GM18907 (cell line): ENCODE measurements at regions not wholly inside any gene's neighbourhood (a gene's known extent, or its start where the extent isn't known, plus 50 kb on each side); places are given as distances from the start of the nearest gene placed in this dataset.

ENCODE experiments used
- ATAC-seq: cut with Tn5 transposase; IDR thresholded peaks from one replicate; pipeline ENCODE4 v1.9.1; 2021; ENCODE audit warnings: mild to moderate bottlenecking, moderate library complexity; ENCODE audit not compliant: unreplicated experiment

DNA sequence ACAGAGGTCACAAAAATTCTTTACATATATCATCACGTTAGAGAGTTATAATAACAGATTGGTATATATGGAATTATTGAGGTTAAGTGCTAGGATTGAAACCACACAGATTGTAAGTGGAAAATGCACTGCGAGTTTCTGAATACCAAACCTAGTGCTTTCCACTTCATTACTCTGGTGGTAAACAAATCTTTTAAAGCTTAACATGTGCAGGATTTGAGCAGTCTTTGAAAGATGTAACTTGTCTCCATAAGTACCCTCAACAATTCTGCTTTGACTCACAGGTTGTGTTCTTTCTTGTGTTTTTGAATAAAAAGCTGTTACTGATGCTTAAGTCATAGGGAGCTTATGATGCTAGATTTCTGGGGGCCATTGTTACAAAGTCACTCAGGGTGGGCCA lies 314.7 kb upstream of the DACH1 start:
- no peak for ATAC-seq

DNA sequence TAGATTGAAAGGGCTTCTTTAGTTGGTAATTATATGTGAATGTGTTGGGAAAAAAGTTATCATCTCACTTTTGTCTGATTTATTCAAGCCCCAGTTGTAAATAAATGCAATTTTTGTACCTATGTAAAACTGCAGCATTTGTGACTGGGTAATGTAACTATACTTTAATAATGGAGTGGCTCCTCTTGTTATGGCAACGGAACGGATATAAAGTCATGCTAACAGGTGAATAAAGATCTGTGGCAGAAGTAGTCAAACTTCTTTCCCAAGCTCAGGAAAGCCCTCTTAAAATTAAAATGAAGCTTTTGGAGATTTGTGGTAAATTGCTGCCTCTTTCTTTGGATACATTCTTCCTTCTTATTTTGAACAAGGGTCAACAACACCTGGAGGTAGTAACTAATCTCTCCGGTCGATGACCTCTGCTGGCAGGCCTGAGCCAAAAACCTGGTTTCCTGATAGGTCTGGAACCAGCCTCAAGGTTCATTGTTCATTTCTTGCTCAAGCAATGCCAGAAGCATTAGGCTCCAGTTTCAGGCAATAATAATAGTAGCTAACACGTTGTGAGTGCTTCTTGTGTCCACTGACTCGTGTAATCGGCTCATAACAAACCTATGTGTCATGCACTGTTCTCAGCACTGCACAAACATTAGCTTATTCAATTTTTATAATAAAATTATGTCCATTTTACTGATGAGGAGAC lies 313.4 kb upstream of the DACH1 start:
- no peak for ATAC-seq

DNA sequence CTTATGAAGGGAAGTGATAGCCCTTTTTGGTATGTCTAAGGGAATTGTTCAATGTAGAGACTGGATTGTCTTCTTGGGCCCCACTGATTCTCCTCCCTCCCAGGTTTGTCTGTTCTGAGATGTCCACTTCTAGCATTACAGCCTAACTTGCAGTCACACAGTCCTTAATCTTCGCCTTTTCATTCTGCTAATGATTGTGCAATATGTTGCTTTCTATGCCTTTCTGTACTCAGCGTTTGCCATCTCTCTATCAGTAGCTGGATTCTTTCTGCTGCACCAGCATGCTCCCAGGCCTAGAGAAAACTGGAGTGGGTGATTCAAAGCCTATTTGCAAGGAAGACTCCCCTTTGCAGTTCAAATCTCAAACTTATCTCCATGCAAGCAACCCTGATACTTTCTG lies 307.5 kb upstream of the DACH1 start:
- no peak for ATAC-seq

DNA sequence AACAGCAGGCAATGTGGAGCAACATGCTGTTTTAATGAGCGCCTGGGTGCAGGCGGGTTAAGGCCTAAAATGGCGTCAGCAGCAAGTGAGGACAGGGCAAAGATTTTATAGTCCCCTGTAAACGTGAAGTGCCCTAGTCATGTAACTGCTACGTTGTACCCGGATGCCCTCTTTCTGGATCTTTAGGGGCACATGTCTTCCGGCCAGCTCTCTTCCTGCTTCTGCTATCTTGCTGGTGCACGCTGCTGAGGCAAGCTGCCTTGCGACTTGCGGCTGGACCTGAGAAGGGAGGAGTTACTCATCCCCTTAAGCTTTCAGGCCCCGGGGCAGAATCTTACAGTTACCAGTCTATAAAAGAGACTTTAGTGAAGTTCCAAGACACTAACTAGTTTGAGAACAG lies 303.6 kb upstream of the DACH1 start:
- ATAC-seq, result no peak

DNA sequence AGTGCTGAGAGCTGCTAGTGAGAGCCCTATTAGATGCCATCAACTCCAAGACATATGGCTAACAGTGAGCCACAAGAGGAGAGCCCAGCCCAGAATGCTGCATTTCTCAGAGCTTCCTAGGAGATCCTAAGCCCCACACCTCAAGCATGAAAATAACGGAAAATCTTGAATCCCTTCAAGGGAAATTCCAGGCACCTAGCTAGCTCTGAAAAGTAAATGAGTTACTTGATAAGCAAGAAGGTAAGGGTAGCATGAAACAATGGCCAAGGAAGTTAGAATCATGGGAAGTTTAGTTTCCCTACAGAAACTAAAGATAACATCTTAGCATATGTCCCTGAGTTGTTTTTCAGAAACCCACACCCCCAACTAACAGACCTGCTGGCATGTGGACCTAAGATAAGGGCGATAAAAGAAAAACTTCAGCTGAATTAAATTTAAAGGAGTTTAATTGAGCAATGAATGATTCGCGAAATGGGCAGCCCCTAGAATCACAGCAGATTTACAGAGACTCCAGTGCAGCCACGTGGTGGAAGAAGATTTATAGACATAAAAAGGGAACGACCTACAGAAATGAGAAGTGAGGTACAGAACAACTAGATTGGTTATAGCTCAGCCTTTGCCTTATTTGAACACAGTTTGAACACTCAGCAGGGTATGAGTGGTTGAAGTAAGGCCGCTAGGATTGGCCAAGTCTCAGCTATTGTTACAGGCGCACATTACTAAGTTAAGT lies 301.3 kb upstream of the DACH1 start:
- no peak for ATAC-seq

DNA sequence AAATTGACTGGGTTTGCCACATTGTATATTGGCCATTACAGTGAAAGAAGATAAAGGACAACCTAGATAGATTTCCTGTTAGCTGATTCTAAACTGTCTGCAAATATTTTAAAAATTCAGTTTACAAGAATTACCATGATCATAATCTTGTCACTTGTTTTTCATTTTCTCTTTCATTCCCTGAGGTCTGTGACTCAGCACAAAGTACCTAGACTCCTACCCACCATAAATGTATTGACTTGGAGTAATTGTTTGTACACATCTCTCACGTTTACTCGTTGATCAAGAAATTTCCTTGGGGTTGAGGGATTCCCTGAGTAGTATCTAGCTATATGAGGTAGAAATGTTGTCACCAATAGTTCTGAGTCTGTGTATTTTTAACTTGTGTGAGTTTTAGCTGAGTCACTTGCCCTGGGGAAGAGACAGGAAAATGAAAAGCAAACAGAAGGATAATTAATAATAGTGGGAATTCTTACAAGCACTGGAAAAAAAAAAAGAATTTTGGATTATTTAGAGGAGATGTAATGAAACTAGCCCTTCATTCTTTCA lies 299.2 kb upstream of the DACH1 start:
- ATAC-seq, result no peak

DNA sequence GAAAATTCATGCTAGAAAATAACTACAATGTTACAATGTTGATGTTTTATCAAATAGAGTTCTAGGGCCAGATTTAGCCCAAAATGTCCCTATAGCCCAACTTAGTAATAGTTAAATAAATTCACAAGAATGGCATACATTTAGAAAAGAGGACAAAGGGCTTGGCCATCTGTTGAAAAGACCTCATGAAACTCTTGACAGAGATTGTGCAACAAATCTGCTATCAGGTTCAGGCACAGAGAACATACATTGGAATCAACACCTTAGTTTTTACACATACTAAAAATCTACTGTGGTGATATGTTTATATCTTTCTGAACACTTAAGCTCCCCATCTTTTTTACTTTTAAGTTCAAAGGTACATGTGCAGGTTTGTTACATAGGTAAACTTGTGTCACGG lies 298.3 kb upstream of the DACH1 start:
- ATAC-seq, result no peak

DNA sequence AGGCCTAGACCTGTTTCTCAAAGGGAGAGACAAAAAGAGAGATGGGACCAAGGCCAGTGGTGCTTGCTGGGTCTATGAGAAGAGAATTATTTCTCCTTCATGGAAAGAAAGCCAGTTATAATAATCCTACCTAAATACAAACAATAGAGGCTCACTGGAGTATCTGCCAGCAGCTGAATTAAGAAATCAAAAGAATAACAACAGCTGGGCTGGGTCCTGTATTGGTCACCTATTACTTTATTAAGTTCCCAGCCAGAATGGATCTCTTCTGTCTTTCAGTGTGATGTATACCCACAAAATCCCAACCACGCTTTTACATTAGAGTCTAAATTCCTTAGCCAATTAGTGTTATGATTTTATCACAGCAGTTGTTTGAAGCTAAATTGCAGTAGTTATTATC lies 297.8 kb upstream of the DACH1 start:
- ATAC-seq, result no peak

DNA sequence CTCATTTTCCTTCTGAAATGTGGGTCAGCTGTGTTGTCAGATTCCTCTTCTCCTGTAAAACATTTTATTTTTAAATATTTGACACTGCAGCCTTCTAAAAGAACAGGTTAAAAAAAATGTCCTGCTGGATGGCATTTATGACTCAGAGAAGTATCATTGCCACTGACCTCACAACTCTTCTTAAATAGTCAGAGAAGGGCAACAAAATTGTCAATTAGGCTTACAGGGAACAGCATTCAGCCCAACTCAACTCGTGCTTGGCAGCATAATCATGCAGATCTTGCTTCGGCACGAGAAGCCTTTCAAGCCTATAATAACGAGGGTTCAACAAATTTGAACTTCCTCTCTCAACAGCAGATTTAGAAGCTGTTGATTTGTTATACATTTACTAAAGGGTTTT lies 296.7 kb upstream of the DACH1 start:
- no peak for ATAC-seq

DNA sequence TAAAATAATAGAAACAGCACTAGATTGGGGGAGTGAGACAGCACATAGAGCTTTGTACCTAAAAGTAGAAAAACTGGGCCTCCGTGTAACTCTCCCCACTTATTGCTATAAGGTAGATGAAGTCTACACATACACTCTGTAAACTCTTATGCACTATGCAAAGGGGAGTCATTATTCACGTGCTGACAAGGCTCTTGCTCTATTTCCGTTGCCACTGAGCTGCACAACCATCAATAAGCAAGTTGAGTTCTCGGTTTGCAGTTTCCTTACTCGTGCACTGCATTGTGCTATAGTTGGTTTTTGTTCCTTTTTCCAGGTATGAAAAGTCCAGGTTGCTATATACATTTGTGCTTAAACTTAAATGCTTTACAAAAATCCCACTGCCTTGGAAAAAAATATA lies 294.0 kb upstream of the DACH1 start:
- ATAC-seq, result no peak

DNA sequence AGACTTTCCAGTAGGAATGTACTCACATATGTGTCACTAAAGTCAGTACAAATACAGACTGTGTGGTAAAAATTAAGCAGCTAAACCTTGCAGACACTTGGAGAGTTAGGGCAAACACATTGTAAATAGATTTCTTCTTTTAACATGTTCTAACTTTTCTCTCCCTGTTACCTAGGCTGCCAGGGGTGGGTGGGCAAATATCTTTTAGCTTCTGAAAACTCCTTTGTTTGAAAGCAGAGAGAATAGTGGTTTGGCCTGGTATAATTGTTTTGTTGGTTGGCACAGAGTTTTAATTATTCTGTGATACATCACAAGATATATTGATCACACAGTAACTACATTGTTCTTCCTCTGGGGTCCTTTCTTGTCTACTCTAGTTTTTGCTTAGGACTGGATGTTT lies 289.8 kb upstream of the DACH1 start:
- ATAC-seq, result no peak

DNA sequence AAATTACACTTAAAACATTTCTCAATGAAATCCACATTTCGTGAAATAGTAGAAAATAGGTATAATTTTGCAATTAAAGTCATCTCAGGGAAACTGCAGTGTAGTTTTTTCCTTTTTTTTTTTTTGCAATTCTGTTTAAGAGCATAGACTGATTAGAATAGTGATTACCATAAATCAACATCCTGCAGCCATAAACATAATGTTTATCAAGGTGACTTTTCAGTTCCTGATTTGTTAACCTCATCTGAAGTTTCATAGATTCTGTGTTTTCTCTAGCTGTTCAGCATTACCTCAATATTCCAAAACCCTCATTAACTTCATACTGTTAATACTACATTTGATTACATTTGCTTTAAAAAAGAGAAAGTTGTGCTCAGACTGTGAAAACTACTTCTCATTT lies 286.3 kb upstream of the DACH1 start:
- ATAC-seq, result no peak

DNA sequence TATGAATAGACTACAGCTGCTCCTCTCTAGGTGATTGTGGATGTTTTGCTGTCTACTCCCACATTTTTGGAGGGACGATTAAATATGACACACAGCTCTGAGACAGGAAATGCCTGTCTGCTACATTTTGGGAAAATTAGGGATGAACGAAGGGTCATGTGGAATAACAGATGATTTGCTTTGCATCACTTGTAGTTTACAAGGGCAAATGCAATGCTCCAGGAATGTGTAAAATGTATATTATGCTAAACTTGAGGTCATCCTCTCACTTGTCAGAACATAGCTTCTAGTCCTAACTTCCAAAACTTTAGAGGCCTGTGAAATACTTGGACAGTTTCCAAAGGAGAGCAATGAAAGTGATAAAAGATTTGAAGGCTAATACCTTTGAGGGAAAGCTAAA lies 284.2 kb upstream of the DACH1 start:
- ATAC-seq, result no peak

DNA sequence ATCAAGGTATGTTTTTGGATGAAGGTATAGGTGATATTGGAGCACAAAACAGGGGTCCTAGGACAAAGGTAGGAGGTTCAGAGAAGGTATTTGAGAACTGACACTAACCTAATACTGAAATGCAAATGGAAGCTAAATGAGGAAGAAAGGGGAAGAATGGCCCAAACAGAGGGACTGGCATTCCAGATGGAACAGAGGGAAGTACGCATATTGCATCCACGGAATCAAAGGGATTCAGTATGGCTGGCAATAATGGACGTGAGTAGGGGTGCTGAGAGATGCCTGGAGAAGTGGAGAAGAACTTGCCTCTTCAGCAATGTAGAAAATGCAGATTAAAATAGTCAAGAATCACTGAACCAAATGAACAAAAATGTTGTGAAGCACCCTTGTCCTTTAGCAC lies 283.5 kb upstream of the DACH1 start:
- no peak for ATAC-seq

DNA sequence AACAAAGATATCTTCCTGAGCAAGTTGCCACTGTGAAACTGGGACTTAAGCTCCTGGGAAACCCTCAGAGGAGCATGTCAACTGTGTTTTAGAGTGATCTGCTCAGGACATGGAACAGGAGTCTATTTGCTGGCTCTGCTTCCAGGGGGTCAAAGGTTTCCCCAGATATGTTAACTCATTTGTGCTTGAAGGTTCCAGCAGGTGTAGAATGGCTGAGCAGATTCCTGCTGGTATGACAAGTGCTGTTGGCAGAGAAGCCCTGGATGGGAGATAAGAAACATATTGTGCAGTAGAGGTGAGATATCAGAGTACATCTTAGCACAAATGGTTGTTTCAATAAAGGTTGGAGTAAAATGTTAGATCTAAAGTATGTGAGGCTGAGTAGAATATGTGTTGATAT lies 282.7 kb upstream of the DACH1 start:
- no peak for ATAC-seq

DNA sequence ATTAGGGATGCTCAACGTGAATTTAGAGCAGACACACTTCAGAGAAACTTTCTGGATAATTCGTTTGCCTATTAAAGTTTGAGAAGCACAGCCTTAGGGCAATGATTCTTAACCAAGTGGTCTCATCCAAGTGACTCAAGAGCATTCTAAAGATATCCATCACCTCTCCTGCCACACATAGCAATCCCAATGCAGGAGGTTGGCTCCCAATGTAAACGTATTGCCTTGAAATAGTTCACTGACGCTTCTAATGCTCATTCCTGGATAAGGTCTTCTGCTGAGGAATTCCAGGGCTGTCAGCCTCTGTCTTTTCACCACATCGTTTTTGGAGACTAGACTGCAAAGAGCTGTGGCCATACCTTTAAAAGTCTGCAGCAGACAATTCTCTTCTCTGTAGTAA lies 279.8 kb upstream of the DACH1 start:
- ATAC-seq, result no peak

DNA sequence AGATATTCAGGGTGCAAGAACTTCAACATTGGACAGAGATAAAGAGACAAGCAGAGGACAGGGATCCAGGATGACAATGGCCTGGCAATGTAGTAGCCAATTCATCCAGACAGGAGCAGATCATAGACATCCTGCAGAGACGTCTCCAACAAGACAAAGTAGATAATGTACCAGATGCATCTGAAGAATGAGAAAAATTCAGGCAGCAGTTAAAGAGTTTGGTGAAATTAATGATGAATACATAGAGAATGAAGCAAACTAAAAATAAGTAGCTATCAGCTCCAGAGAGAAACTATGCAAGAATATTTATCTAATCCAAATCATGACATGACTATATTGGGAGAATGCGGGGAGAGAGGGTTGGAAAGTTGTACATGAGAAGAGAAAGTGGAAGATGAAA lies 278.4 kb upstream of the DACH1 start:
- ATAC-seq, result no peak

DNA sequence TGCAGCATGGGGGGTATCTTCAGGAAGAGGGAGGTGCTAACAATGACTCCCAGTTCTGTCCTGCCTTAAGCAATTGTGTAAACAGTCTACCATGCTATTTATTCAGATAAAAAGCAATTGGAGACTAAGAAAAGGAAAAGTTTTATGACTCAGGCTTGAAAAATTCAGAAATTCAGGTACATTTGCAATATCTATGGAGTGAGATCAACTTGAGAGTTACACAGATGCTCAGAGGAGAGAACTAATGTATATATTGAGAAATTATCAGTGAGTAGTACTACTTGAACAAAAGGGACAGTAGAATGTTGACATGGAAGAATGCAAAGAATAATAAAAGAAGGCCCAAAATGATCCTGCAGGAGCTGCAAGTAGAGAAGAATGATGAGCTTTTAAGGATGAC lies 277.6 kb upstream of the DACH1 start:
- ATAC-seq, result no peak

DNA sequence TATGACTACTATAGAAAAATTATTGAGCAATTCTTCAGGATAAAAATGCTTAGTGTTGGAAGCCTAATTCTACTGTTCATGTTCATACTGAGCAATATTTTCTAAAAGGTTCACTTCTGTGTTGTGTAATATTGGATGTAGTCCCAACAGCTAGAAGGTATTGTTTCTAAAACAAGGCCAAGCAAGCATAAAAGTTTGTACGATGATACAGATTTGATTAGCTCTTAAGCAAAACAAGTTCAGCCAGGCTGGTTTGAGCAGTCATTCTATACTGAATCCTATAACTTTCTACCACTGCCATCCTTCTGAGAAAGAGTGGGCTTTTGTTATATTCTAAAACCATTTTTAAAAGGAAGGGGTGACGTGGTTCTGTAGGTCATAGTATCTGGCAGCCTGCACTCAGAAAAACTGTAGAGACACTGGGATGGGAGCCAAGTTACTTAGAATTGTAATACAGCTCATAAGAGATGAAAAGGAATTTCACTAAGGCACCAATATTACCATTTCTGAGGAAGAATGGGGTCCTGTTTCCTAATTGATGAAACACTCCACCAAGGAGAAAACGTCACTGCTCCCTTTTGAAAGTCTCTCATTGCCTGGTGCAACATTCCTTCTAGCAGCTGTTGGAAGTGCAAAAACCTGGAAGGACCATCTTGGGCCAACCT lies 275.0 kb upstream of the DACH1 start:
- no peak for ATAC-seq

DNA sequence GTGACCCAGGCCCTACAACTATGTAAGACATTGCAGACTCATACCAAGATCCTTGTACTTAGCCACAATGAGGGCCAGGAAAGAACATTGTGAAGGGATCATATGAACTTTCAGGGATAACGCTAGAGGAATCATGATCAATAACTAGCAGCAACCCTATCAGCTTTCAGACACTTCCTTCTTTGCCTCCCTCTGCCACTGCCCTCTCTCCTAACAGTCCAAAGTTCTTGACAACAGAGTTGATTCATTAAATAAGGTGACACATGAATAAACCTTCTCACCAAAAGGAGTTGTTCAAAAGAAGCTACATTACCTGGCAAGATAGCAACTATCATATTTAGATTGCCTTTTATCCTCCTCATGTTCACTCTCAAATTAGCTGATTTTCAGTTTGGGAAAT lies 272.2 kb upstream of the DACH1 start:
- no peak for ATAC-seq

DNA sequence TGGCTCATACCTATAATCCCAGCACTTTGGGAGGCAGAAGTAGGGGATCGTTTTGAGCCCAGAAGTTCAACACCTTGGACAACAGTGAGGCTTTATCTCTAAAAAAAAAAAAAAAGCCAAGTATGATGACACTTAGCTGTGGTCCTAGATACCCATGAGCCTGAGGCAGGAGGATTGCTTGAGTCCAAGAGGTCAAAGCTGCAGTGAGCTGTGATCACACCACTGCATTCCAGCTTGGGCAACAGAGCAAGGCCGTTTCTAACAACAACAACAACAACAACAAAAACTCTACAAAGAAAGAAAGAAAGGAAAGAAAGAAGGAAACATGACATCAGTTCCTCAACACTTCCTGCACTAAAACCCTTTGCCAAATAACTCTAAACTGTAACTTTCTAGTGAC lies 265.1 kb upstream of the DACH1 start:
- no peak for ATAC-seq

DNA sequence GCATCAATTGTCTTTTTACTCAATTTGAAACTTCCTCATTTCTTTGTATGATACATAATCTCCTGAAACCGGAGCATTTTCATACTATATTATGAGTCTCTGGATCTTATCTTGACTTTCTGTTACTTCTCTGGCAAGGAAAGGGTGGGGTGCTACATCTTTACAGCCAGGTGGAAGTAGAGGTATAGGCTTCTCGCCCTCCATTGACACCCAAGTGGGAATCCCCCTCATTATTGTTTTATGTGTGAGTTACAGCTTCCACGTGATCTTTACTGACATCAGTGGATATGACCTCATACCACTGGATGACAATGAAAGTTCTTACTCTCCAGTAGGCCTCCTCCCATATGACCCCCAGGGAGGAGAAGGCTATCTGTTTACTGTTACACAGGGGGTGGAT lies 262.1 kb upstream of the DACH1 start:
- ATAC-seq, result no peak
